ENCODE measurements at regions not wholly inside any gene's neighbourhood (a gene's known extent, or its start where the extent isn't known, plus 50 kb on each side); places are given as distances from the start of the nearest gene placed in this dataset.

DNA sequence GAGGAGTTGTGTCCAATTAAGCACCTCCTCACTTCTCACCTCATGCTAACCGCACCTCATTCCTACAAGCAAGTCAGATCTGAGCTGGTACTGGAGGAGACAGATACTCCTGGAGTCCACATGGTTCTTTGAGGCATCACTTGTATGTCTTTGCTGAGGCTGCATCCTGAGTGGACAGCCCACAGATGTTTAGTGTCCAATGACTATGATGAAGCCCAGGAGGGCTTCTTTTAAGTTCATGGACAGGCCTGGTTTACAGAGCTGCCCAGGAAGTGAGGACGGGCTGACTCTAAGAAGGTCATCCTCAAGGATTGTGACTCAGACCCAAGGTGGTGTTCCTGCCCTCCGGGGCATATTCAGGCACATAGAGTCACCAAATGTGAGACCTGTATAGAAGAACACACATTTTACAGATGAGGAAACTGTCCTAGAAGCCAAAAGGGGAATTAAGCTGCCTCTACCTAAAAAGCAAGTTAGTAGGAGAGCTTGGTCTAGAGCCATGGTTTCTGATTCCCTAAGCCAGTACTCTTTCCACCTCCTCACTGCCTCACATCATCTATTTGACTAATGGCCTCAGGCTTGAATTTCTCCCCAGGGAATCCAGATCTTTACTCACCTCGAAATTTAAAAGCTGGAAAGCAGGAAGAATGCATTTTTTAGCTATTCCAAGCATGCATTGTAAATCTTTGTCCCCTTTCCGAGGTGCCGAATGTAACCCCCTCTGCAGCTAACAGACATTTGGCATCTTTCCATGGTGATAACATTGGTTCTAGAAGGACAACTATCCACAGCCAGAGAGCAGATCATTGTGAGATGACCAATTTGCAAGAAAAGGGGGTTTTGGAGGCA, 228.1 kb downstream of the OMA1 start:
- Histone ChIP-seq H3K9me3 (replicated peaks; ENCODE audit: control insufficient read depth, insufficient read depth, low read depth, low read length) (no peaks in the 10 kb centered on the region), H4K20me1 (replicated peaks; ENCODE audit: control insufficient read depth, insufficient read depth, low read length) (no peaks in the 10 kb centered on the region), H3K27me3 (ENCODE audit: control insufficient read depth in 2 of 2, insufficient read depth in 2 of 2, low read length in 2 of 2) (no peaks in the 10 kb centered on the region), H3K9ac (ENCODE audit: insufficient read depth in 1 of 2, low read depth in 2 of 2, low read length in 2 of 2) (no peak overlapping the region), H3K79me2 (ENCODE audit: control insufficient read depth, insufficient read depth, low read length) (no peaks in the 10 kb centered on the region), H3K36me3 (ENCODE audit: control insufficient read depth, insufficient read depth, low read length) (no peaks in the 10 kb centered on the region), H3K4me2 (ENCODE audit: insufficient read depth, low read length) (no peak overlapping the region), H3K4me3 (no peak overlapping the region), H2AFZ (ENCODE audit: low read depth, low read length) (no peak overlapping the region), H3K4me1 (replicated peaks in 1 of 2; ENCODE audit: control insufficient read depth in 2 of 2, insufficient read depth in 2 of 2, low read length in 2 of 2) (no peaks in the 10 kb centered on the region), H3K9me1 (ENCODE audit: control insufficient read depth, insufficient read depth, low read length) (no peaks in the 10 kb centered on the region), H3K27ac (ENCODE audit: extremely low read depth, low read depth, low read length) (no peak overlapping the region)
- no peak for TF ChIP-seq NR3C1 (CRISPR knock-in tag; IDR thresholded peaks at IDR 0.05)
- TF ChIP-seq ESRRB (CRISPR knock-in tag; IDR thresholded peaks at IDR 0.05; ENCODE audit: borderline replicate concordance): no peak
- no peak for TF ChIP-seq ZKSCAN3 (CRISPR knock-in tag; IDR thresholded peaks at IDR 0.05)
- no peak for TF ChIP-seq ETV5 (CRISPR knock-in tag; IDR thresholded peaks at IDR 0.05; ENCODE audit: low read depth)
- TF ChIP-seq, protein P1, sequence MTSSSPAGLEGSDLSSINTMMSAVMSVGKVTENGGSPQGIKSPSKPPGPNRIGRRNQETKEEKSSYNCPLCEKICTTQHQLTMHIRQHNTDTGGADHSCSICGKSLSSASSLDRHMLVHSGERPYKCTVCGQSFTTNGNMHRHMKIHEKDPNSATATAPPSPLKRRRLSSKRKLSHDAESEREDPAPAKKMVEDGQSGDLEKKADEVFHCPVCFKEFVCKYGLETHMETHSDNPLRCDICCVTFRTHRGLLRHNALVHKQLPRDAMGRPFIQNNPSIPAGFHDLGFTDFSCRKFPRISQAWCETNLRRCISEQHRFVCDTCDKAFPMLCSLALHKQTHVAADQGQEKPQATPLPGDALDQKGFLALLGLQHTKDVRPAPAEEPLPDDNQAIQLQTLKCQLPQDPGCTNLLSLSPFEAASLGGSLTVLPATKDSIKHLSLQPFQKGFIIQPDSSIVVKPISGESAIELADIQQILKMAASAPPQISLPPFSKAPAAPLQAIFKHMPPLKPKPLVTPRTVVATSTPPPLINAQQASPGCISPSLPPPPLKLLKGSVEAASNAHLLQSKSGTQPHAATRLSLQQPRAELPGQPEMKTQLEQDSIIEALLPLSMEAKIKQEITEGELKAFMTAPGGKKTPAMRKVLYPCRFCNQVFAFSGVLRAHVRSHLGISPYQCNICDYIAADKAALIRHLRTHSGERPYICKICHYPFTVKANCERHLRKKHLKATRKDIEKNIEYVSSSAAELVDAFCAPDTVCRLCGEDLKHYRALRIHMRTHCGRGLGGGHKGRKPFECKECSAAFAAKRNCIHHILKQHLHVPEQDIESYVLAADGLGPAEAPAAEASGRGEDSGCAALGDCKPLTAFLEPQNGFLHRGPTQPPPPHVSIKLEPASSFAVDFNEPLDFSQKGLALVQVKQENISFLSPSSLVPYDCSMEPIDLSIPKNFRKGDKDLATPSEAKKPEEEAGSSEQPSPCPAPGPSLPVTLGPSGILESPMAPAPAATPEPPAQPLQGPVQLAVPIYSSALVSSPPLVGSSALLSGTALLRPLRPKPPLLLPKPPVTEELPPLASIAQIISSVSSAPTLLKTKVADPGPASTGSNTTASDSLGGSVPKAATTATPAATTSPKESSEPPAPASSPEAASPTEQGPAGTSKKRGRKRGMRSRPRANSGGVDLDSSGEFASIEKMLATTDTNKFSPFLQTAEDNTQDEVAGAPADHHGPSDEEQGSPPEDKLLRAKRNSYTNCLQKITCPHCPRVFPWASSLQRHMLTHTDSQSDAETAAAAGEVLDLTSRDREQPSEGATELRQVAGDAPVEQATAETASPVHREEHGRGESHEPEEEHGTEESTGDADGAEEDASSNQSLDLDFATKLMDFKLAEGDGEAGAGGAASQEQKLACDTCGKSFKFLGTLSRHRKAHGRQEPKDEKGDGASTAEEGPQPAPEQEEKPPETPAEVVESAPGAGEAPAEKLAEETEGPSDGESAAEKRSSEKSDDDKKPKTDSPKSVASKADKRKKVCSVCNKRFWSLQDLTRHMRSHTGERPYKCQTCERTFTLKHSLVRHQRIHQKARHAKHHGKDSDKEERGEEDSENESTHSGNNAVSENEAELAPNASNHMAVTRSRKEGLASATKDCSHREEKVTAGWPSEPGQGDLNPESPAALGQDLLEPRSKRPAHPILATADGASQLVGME (CRISPR knock-in tag; IDR thresholded peaks at IDR 0.05): no peak
- TF ChIP-seq, protein P2, sequence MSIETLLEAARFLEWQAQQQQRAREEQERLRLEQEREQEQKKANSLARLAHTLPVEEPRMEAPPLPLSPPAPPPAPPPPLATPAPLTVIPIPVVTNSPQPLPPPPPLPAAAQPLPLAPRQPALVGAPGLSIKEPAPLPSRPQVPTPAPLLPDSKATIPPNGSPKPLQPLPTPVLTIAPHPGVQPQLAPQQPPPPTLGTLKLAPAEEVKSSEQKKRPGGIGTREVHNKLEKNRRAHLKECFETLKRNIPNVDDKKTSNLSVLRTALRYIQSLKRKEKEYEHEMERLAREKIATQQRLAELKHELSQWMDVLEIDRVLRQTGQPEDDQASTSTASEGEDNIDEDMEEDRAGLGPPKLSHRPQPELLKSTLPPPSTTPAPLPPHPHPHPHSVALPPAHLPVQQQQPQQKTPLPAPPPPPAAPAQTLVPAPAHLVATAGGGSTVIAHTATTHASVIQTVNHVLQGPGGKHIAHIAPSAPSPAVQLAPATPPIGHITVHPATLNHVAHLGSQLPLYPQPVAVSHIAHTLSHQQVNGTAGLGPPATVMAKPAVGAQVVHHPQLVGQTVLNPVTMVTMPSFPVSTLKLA (conservative IDR thresholded peaks at IDR 0.05): no peak
- TF ChIP-seq, protein P3, sequence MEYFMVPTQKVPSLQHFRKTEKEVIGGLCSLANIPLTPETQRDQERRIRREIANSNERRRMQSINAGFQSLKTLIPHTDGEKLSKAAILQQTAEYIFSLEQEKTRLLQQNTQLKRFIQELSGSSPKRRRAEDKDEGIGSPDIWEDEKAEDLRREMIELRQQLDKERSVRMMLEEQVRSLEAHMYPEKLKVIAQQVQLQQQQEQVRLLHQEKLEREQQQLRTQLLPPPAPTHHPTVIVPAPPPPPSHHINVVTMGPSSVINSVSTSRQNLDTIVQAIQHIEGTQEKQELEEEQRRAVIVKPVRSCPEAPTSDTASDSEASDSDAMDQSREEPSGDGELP (CRISPR knock-in tag; IDR thresholded peaks at IDR 0.05; ENCODE audit: borderline replicate concordance): no peak
- no peak for ATAC-seq
- WGBS (ENCODE audit: insufficient coverage, low coverage, missing lambda C conversion rate): 0% methylated on average over 6 of the region's 6 CpGs
- CTCF ChIA-PET (ENCODE audit: low intra/inter-chr PET ratio): no interaction called here
- in situ Hi-C loops (cut with MboI) (no loop called here), intact Hi-C loops (cut with micrococcal nuclease) (no loop called here)
- POLR2A ChIA-PET: interaction anchor here (0.6 to 0.8 kb wide), 2 partner anchors 24 to 228 kb away, joined by 3 read pairs; partner anchors contain the start of gene OMA1
- no peak for DNase-seq (ENCODE audit: extremely low read depth in 1 of 4, low spot score in 3 of 4)
- FAIRE-seq: no peak
- no TSS peak for BruUV-seq (replicated peaks)

Measured in K562 (cell line).